Thyroid gland (tissue), 4 donors: ENCODE measurements at regions not wholly inside any gene's neighbourhood (a gene's known extent, or its start where the extent isn't known, plus 50 kb on each side); places are given as distances from the start of the nearest gene placed in this dataset.

ENCODE experiments used
- POLR2A ChIP-seq, 2 donors: fragments of 450-650 bp; IDR thresholded peaks; one replicate each; pipeline ENCODE4 v1.6.1; 2017; ENCODE audit warnings: antibody characterized with exemption in 2 of 2, mild to moderate bottlenecking in 2 of 2, moderate library complexity in 1 of 2
- TF ChIP-seq, protein P1 (sequence below), 6 experiments: fragments of 200-600 bp in 3 of 6; fragments of 450-650 bp in 3 of 6; sonication (generic) in 3 of 6; IDR thresholded peaks; one replicate each; pipeline ENCODE4 v1.5.1; 2016 to 2019; ENCODE audit warnings: antibody characterized with exemption in 6 of 6, mild to moderate bottlenecking in 2 of 6, inconsistent platforms in 1 of 6, moderate library complexity in 1 of 6

DNA sequence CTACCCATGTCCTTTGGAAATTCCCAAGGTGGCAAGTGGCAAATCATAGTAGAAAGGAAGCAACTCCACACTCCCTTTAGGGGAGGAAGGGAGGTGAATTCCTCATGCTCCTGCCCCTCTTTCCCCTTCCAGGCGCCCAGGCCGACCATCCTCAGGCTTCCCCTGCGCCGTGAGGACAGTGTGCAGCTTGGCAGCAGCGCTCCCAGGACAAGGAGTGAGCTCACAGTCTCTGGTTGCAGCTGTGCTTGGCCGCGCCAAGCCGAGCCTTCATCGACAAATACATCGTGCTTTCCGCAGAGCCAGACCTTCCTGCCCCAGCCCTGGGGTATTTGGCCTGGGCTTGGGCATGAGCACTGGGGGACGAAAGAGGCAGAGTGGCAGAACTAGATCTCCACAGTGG lies 112.6 kb downstream of the ENGASE start:
- no peak for TF ChIP-seq POLR2A (IDR thresholded peaks at IDR 0.05)
- TF ChIP-seq, protein P1, sequence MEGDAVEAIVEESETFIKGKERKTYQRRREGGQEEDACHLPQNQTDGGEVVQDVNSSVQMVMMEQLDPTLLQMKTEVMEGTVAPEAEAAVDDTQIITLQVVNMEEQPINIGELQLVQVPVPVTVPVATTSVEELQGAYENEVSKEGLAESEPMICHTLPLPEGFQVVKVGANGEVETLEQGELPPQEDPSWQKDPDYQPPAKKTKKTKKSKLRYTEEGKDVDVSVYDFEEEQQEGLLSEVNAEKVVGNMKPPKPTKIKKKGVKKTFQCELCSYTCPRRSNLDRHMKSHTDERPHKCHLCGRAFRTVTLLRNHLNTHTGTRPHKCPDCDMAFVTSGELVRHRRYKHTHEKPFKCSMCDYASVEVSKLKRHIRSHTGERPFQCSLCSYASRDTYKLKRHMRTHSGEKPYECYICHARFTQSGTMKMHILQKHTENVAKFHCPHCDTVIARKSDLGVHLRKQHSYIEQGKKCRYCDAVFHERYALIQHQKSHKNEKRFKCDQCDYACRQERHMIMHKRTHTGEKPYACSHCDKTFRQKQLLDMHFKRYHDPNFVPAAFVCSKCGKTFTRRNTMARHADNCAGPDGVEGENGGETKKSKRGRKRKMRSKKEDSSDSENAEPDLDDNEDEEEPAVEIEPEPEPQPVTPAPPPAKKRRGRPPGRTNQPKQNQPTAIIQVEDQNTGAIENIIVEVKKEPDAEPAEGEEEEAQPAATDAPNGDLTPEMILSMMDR (IDR thresholded peaks at IDR 0.05) = no peak
